HG02623 (cell line): ENCODE measurements at regions not wholly inside any gene's neighbourhood (a gene's known extent, or its start where the extent isn't known, plus 50 kb on each side); places are given as distances from the start of the nearest gene placed in this dataset.

Experiments used
- ATAC-seq: cut with Tn5 transposase; IDR thresholded peaks from one replicate; pipeline ENCODE4 v1.9.1; 2021; ENCODE audit warnings: moderate library complexity; ENCODE audit not compliant: unreplicated experiment

DNA sequence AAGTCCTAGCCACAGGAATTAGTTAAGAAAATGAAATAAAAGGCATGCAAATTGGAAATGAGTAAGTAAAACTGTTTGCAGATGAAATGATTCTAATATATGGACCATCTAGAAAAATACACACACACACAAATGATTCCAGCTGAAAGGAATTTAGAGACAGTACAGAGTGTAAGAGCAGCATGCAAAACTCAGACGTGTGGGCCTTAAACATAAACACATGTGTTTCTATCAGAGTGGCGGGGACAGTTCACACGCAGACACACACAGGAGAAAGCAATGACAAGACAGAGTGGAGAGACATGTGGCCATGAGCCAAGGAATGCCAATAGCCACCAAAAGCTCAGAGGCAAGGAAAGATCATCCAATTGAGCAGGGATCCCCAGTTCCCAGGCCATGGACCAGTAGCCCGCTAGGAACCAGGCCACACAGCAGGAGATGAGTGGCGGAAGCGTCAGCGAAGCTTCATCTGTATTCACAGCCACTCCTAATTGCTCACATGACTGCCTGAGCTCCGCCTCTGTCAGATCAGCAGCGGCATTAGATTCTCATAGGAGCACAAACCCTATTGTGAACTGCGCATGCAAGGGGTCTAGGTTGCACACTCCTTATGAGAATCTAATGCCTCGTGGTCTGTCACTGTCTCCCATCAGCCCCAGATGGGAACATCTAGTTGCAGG, 155.4 kb downstream of the ARL4C start:
- no peak for ATAC-seq

GRCh38 chr2:234339501-234339900, 157.4 kb downstream of the ARL4C start:
- no peak for ATAC-seq

- ATAC-seq, result no peak
Observed at GRCh38 chr2:234339011-234339410, 157.9 kb downstream of the ARL4C start.

- no peak for ATAC-seq
Observed at GRCh38 chr2:234335661-234336228, 161.1 kb downstream of the ARL4C start.

DNA sequence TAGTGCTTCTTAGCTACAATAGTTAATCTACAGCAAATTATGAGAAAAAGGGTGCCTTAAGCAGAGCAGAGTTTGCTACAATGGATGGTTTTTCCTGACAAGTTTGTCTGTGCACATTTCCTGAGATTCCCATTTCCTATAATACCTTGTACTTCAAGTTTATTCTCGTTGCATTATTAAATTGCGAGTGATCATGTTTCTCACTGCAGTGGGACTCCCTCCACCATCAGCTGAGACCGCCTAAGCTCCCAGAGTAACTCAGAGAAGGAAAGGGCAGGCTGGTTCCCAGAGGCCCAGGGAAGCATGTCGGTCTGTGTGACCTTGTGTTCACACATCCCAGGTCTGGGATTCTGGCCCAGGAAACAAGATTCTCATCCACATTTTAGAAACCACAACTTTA, 162.1 kb downstream of the ARL4C start:
- ATAC-seq, result no peak

DNA sequence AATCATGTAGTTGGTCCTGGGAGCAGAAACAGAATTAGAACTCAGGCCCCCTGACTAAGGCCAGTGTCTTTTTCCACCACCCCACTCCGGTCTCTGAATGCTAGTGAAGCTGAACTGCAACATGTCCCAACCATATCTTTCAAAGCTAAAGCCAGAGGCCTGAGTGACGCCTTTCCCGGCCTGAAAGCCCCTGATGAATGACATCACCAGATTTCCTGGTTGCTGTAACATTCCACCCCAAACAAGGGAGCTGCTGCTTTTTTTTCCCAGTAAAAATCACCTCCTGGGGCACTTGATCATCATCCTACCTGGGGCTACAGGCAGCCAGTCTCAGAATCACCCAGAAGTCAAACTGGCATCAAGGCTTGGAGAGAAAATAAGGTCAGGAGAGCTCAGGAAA, 162.7 kb downstream of the ARL4C start:
- ATAC-seq, result no peak

GRCh38 chr2:234333168-234334130, 163.4 kb downstream of the ARL4C start:
- no peak for ATAC-seq

- ATAC-seq, result no peak
Observed at GRCh38 chr2:234331966-234332365, 164.9 kb downstream of the ARL4C start.

GRCh38 chr2:234331566-234331965, 165.3 kb downstream of the ARL4C start:
- ATAC-seq, result no peak

DNA sequence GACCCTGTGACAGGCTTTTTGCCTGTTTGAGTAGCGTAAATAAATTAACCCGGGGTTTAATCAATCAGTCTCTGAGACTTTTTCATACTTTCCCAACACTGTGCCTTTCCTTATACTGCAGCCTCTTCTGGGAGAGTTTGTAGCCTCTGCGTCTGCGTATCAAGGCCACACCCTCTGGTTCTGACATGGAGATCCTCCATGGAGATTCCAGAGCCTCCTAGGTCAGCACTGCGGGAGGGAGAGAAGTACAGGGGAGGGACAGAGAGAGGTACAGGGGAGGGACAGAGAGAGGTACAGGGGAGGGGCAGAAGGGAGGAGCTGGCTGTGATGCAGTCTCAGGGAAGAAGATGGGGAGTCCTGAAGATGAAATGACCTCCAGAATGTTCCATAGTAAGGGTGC, 166.0 kb downstream of the ARL4C start:
- ATAC-seq, result no peak

DNA sequence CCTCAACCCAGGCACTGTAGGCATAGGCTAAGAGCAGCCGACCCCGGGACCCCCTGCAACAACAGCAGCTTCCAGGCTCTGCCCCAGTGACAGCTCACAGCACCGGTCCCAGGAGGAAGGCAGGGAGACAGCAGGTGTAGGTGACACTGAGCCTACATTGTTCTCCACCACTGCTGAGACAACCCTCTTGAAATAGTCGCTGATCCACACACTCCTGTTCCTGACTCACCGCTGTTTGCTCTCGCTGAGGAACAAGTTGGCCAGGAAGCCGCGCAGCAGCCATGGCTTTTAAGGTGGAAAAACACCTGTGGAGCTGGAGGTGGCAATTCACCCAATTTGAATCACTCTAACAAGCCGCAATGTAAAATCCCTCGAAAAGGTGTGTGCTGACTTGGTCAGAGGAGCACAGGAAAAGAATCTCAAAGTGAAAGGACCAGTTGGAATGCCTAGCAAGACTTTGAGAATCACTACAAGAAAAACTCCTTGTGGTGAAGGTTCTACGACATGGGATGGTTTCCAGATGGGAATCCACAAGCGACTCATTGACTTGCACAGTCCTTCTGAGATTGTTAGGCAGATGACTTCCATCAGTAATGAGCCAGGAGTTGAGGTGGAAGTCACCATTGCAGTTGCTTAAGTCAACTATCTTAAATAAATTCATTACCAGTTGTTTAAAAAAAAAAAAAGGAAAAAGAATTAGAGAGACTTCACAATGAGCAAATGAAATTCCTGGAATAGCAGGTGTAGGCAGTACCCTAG, 167.5 kb downstream of the ARL4C start:
- no peak for ATAC-seq

DNA sequence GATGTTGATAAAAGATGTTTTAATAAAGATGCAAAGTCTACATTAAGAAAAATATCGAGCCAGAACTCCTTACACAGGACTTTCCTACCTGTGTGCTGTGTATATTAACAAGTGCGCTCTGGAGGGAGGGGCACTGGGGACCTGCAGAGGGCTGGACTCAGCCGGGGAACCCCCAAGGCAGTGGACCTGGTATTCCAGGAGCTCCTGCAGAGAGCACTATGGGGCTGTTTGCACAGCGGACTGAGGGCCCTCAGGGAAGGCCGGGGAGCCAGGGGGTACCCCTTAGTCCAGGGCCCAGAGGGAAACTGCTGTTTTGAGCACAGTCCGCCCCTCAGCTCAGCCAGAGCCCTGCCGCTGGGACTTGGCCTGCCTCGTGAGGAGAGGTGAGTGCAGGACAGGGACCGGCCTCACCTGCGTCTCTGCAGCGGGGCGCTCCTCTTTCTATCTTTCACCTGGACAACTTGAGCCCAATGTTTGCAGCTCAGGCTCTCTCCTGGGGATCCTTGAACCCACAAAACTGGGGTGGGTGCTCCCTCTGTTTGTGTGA, 168.4 kb downstream of the ARL4C start:
- no peak for ATAC-seq

GRCh38 chr2:234326694-234327093, 170.2 kb downstream of the ARL4C start:
- no peak for ATAC-seq

GRCh38 chr2:234324116-234324515, 172.8 kb downstream of the ARL4C start:
- ATAC-seq, result no peak

DNA sequence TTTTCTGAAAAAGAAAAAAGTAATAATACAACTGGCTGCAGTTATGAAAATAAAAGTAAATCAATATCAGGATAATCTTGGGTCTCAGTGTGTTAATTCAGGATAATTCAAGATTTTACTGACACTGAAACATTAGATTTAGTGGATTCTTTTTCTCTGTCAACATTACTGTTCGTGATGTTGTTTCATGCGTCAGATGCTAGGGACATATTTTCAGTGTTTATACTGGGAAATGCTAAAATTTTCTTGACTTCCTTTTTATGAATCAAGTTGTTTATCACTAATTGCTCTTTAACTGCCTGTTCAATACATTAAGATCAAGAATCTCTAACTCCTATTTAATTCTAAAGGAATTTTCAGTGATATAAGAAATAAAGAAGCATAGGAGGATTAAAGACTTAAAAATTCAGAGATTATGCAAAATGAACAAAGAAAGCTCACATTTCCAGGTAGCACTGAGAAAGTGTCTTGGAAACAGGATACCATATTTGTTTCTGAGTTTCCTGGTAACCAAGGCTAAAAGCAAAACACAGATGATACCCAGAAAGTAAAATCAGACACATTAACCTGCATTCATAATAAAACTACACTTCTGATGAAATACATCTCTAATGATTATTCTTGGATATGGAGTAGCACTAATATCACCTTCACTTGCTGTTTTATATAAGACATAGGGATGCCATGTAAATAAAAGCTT, 174.0 kb downstream of the ARL4C start:
- no peak for ATAC-seq

DNA sequence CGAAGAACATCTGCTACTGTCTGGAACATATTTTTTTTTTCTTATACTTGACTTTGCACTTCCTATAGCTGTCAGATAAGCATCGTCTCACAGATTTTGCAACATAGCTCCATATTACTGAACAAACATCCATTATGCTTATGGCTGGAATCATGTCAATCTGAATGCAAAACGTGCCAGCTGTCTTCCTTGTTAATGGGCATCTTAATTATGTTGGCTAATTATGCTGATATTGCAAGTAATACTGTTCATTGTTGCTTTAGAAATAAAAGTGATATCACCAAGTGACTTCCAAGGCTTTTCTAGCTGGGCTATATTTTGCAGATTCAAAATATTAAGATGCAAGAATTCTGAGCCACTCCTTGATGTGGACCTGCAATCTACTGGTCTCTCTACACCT, 176.8 kb downstream of the ARL4C start:
- no peak for ATAC-seq

GRCh38 chr2:234318361-234318760, 178.5 kb downstream of the ARL4C start:
- ATAC-seq, result no peak

- ATAC-seq, result no peak
Observed at GRCh38 chr2:234313558-234313957, 183.3 kb downstream of the ARL4C start.

DNA sequence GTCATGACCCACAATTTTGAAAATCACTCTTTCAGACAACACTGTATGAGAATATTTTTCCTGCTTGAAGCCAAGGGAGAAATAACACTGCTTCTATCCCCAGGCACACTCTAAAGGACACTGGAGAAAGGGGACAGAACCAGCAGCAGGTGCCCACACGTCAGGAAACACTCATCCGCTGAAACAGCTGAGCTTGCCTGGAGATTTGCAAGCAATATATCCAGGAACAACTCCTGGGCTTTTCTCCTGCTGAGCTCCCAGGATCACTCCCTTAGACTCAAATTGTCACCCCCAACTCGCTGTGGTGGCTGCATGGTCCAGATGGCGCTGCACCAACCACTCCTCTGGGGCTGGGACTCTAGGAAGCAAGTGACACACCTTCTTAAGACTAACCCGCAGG, 186.7 kb downstream of the ARL4C start:
- no peak for ATAC-seq

- no peak for ATAC-seq
Observed at GRCh38 chr2:234309431-234309830, 187.4 kb downstream of the ARL4C start.
